ENCODE measurements at regions not wholly inside any gene's neighbourhood (a gene's known extent, or its start where the extent isn't known, plus 50 kb on each side); places are given as distances from the start of the nearest gene placed in this dataset.
"Not testable (repeated sequence)": the region's sequence is repeated elsewhere in the genome, so short reads cannot be mapped to it uniquely, and the experiment has no call there.

DNA sequence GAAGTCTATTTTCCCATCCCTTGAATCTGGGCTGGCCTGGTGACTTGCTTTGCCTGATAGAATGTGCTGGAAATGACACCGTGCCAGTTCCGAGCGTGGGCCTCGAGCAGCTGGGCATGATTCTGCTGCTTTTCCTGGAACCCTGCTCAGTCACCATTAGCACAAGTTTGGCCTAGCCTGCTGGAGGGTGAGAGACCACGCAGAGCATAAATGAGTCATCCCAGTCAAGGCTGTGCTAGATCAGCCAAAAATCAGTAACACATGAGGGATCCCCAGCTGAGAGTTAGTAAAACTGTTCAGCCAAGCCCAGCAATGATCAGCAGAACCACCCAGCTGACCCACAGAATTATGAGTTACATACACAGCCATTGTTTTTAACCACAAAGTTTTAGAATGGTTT lies 74.8 kb upstream of the TOP1 start:
- no peaks in the 10 kb centered on the region for H3K4me1 Mint-ChIP-seq (ENCODE audit: low read depth)
- Histone ChIP-seq H3K36me3 (ENCODE audit: insufficient read depth, low read length) (no peaks in the 10 kb centered on the region), H3K27me3 (ENCODE audit: control insufficient read depth in 1 of 2, insufficient read depth in 2 of 2, low read length in 2 of 2) (no peaks in the 10 kb centered on the region), H3K27ac (ENCODE audit: low read depth in 1 of 2, low read length in 2 of 2) (no peak overlapping the region), H3K9me3 (ENCODE audit: control insufficient read depth in 1 of 2, insufficient read depth in 1 of 2, low read length in 2 of 2) (peaks cover 0 to 3% of the 10 kb centered on the region in 2 experiments), H3K4me3 (ENCODE audit: low read length) (no peak overlapping the region), H3K4me1 (ENCODE audit: insufficient read depth, low read length) (no peaks in the 10 kb centered on the region)
- no peak overlapping the region for H3K4me3 Mint-ChIP-seq
- H3K27me3 Mint-ChIP-seq, result peaks cover 4% of the 10 kb centered on the region
- ChIA-PET CTCF (interaction anchor here (2.1 kb wide), 1 partner anchor 9 kb away, joined by 7 read pairs; no protein-coding TSS in a partner anchor), POLR2A (no interaction called here)
- TF ChIP-seq CTCF (IDR thresholded peaks at IDR 0.05), result no peak
- H3K36me3 Mint-ChIP-seq (ENCODE audit: low read depth), result no peaks in the 10 kb centered on the region
- no peak for DNase-seq
- H3K9me3 Mint-ChIP-seq, result no peaks in the 10 kb centered on the region
- intact Hi-C loops (cut with DNase I, micrococcal nuclease), result no loop called here
- no peak overlapping the region for H3K27ac Mint-ChIP-seq
- no peak for ATAC-seq (ENCODE audit: poor library complexity)

GRCh38 chr20:40954521-40955165 lies 74.0 kb upstream of the TOP1 start:
- no peak overlapping the region for H3K4me3 Mint-ChIP-seq
- intact Hi-C loops (cut with DNase I, micrococcal nuclease), result no loop called here

DNA sequence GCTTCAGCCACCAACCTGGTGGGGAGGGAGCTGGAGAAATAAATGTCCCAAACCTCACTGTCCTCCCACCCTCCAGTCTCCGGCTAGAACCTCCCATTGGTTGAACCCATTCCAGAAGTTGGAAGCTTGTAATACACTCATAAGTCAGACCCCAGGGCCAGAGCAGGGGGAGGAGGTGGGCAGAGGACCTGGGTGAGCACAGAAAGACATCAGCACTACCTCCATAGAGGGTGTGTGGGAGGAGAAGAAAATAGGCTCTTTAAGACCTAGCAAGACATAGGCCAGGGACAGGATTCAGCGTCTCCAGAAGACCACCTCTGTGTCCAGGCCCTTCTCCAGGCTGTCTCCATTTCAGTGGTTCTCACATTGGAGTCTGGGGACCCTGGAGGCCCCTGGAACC lies 73.3 kb upstream of the TOP1 start:
- Histone ChIP-seq H3K27ac (ENCODE audit: low read depth in 1 of 2, low read length in 2 of 2) (no peak overlapping the region), H3K4me3 (ENCODE audit: low read length) (no peak overlapping the region), H3K9me3 (ENCODE audit: control insufficient read depth in 1 of 2, insufficient read depth in 1 of 2, low read length in 2 of 2) (peaks cover 0 to 3% of the 10 kb centered on the region in 2 experiments), H3K36me3 (ENCODE audit: insufficient read depth, low read length) (no peaks in the 10 kb centered on the region), H3K4me1 (ENCODE audit: insufficient read depth, low read length) (no peaks in the 10 kb centered on the region), H3K27me3 (ENCODE audit: control insufficient read depth in 1 of 2, insufficient read depth in 2 of 2, low read length in 2 of 2) (no peaks in the 10 kb centered on the region)
- Mint-ChIP-seq H3K4me3 (no peak overlapping the region), H3K4me1 (ENCODE audit: low read depth) (no peaks in the 10 kb centered on the region), H3K36me3 (ENCODE audit: low read depth) (no peaks in the 10 kb centered on the region), H3K27me3 (peaks cover 4% of the 10 kb centered on the region), H3K9me3 (no peaks in the 10 kb centered on the region), H3K27ac (no peak overlapping the region)
- CTCF ChIA-PET, result no interaction called here
- intact Hi-C loops (cut with DNase I, micrococcal nuclease), result no loop called here
- DNase-seq (no peak), ATAC-seq (ENCODE audit: poor library complexity) (no peak)
- POLR2A ChIA-PET, result interaction anchor here (0.6 kb wide), 1 partner anchor 325 kb away, joined by 3 read pairs; no protein-coding TSS in a partner anchor
- TF ChIP-seq CTCF (IDR thresholded peaks at IDR 0.05), result no peak

More at GRCh38 chr20:40954521-40955165, 74.0 kb upstream of the TOP1 start:
- Mint-ChIP-seq H3K4me1 (ENCODE audit: low read depth) (no peaks in the 10 kb centered on the region), H3K27me3 (peaks cover 4% of the 10 kb centered on the region), H3K9me3 (no peaks in the 10 kb centered on the region), H3K36me3 (ENCODE audit: low read depth) (no peaks in the 10 kb centered on the region), H3K27ac (no peak overlapping the region)
- Histone ChIP-seq H3K9me3 (ENCODE audit: control insufficient read depth in 1 of 2, insufficient read depth in 1 of 2, low read length in 2 of 2) (peaks cover 0 to 3% of the 10 kb centered on the region in 2 experiments), H3K4me3 (ENCODE audit: low read length) (no peak overlapping the region), H3K36me3 (ENCODE audit: insufficient read depth, low read length) (no peaks in the 10 kb centered on the region), H3K27ac (ENCODE audit: low read depth in 1 of 2, low read length in 2 of 2) (no peak overlapping the region), H3K4me1 (ENCODE audit: insufficient read depth, low read length) (no peaks in the 10 kb centered on the region), H3K27me3 (ENCODE audit: control insufficient read depth in 1 of 2, insufficient read depth in 2 of 2, low read length in 2 of 2) (no peaks in the 10 kb centered on the region)
- DNase-seq, result no peak
- ATAC-seq (ENCODE audit: poor library complexity), result no peak
- TF ChIP-seq CTCF (IDR thresholded peaks at IDR 0.05), result no peak
- ChIA-PET POLR2A (interaction anchor here (0.6 kb wide), 1 partner anchor 326 kb away, joined by 3 read pairs; no protein-coding TSS in a partner anchor), CTCF (interaction anchor here (2.1 kb wide), 1 partner anchor 9 kb away, joined by 7 read pairs; no protein-coding TSS in a partner anchor)

DNA sequence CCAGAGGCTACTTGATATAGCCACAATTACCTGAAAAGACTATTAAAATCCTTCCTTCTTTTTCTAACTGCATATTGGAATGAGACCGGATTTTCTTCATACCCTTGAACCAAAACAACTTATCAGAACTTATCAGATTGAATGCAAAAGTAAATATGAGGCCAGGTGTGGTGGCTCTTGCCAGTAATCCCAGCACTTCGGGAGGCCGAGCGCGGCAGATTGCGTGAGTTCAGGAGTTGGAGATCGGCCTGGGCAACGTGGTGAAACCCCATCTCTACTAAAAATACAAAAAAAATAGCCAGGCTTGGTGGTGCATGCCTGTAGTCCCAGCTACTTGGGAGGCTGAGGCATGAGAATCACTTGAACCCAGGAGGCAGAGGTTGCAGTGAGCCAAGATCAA lies 72.8 kb upstream of the TOP1 start:
- H3K27ac Mint-ChIP-seq; CTCF ChIA-PET; H3K4me1 Mint-ChIP-seq (ENCODE audit: low read depth); H3K27me3 ChIP-seq (ENCODE audit: control insufficient read depth in 1 of 2, insufficient read depth in 2 of 2, low read length in 2 of 2); H3K9me3 Mint-ChIP-seq; H3K4me3 Mint-ChIP-seq; H3K27me3 Mint-ChIP-seq; H3K4me3 ChIP-seq (ENCODE audit: low read length); intact Hi-C loops (cut with DNase I, micrococcal nuclease); ATAC-seq (ENCODE audit: poor library complexity); H3K9me3 ChIP-seq (ENCODE audit: control insufficient read depth in 1 of 2, insufficient read depth in 1 of 2, low read length in 2 of 2); H3K36me3 Mint-ChIP-seq (ENCODE audit: low read depth); H3K36me3 ChIP-seq (ENCODE audit: insufficient read depth, low read length); DNase-seq; POLR2A ChIA-PET; H3K27ac ChIP-seq (ENCODE audit: low read depth in 1 of 2, low read length in 2 of 2); H3K4me1 ChIP-seq (ENCODE audit: insufficient read depth, low read length): not testable (repeated sequence)

Data from CD4-positive, alpha-beta T cell (primary cell).